Skin of body (tissue), 1 donor: ENCODE measurements at regions not wholly inside any gene's neighbourhood (a gene's known extent, or its start where the extent isn't known, plus 50 kb on each side); places are given as distances from the start of the nearest gene placed in this dataset.
"Not testable (repeated sequence)": the region's sequence is repeated elsewhere in the genome, so short reads cannot be mapped to it uniquely, and the experiment has no call there.

Experiments used
- DNase-seq: peaks from one replicate; lab custom pipeline; 2025; lab: John Stamatoyannopoulos, UW

DNA sequence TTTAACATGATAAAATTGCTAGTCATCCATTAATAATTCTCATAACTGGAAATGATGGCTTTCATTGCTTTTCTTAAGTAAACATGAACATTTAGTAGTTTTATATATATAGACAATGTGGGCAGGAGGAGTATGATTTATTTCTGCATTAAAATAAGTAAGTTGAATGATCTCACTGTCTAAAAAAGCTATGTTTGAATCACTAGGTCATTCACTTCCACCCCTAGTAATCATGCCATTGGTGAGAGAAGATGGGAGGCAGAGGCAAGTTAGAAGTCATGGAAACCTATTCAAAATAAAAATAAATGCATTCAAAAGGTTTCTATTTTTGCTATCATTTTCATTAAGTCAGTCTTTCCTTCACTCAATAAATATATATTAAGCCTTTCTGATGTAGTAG, 226.4 kb downstream of the DUSP10 start:
- no peak for DNase-seq

DNA sequence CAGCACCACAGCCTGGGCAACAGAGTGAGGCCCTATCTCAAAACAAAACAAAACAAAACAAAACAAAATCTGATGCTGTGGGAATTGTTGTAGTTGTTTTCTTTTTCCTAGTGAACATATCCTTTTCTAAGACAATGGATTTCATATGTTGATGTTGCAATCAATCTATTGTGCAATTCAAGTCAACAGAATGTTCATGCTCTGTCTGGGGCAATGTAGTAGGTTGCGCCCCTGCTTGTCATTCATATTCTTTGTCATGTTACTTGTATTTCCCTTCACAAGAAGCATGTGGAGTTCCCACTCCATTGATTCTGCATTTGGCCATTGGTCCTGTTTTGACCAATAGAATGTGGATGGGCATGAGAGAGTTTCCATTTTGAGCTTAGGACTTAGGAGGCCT, 223.9 kb downstream of the DUSP10 start:
- peak; percentile 77 for DNase-seq

DNA sequence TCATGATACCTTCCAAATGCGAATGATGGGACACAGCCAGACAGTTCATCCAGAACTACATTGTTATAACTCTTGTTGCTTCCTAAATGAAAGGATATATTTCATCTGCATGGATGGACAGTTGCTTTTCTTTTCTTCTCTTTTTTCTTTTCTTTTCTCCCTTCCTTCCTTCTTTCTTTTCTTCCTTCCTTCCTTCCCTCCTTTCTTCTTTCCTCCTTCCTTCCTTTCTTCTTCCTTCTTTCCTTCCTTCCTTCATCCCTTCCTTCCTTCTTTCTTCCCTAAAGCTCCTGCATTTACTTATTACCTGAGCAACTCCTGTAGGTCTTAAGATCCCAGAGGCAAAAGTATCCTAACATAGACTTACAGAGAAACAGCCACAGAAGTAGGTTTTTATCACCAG, 221.6 kb downstream of the DUSP10 start:
- DNase-seq, result no peak

DNA sequence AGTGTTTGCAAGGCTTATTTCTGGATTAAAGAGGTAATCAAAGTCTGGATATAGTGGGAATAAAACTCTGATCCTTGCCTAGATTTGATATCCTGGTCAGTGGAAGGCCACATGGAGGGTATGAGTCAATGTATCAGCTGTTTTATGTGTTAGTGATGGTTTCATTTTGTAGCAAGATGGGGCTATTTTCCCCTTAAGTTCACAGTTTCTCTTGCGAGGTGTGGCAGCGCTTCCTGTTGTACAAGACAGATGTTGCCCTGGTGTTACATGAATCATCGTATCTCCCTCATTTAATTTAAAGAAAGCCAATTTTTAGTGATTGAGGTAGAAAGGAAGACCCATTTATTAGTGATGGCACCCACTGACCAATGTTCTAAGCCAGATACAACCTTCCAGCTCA, 220.2 kb downstream of the DUSP10 start:
- DNase-seq, result no peak

DNA sequence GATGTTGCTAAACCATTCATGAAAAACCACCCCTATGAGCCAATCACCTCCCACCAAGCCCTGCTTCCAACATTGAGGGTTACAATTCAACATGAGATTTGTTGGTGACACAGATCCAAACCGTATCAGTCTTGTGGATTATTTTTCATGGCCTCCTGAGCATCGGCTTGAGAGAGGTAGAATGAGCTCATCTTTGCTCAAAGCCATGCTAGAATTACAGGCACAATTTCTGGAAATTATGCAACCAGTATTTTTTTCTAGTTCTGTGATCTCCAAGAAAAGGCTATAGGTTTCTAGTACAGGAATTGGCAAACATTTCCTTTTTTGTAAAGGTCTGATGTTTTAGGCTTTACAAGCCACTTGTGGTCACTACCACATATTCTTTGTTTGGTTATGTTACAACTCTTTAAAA, 219.4 kb downstream of the DUSP10 start:
- DNase-seq, result no peak

DNA sequence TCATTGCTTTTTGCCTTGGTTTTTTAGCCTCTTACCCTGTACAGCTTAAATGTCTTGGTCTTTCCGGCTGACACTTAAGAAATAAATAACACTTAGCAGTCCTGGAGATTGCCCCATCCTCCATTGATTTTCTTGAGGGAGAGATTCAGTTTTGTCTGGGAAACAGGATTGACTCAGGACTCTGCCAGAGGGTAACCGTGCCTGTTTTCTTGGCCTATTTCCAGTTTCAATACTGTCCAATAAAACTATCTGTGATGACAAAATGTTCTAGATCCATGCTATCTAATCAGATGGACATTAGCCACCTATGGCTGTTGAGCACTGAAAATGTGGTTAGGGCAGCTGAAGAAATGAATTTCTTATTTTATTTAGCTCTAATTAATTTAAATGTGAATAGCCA, 216.1 kb downstream of the DUSP10 start:
- no peak for DNase-seq

DNA sequence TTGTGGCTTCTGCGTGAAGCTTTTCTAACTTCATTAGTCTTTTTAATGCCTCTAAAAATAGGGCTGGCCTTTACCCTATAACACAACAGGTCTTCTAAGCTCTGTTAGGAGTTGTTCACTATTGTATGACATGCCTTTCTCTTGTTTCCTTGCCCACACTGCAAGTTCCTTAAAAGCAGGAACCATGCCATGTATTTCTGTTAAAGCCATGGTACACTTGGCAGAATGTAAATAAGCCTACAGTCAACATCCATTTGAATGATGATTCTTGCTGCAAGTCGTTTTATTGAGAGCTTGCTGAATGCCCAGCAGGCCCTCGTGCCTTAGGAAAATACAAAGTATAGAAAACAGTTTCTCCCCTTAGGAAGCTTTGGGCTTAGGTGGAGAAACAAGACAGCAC, 214.6 kb downstream of the DUSP10 start:
- DNase-seq, result no peak

DNA sequence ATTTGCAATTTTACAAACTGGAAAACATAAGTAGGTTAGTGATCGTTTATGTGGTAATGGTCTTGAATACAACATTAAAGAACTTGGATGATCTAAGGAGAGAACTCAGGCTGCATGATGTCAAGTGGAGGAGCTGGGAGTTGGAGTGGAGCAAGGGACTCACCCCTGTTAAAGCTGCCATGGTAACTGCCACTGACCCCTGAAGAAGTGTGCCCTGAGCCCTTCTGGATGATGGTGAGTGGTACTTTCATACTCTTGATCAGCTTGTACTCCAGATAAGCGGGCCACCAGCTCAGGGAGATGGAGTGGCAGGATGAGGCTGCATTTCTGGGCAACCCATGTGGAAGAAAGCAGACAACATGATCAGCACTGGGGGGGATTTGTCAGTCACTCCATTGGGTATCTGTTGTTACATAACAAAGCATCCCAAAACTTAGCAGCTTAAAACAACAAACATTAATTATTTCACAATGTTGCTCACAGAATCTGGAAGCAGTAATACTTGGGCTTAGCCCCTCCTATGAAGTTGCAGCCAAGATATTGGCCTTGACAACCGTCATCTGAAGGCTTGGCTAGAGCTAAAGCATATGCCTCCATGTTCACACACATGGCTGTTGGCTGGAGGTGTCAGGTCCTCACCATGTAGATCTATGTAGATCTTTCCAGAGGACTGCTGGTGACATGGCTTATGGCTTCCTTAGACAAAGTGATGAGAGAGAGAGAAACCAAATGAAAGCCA, 213.8 kb downstream of the DUSP10 start:
- peak; percentile 71 for DNase-seq

DNA sequence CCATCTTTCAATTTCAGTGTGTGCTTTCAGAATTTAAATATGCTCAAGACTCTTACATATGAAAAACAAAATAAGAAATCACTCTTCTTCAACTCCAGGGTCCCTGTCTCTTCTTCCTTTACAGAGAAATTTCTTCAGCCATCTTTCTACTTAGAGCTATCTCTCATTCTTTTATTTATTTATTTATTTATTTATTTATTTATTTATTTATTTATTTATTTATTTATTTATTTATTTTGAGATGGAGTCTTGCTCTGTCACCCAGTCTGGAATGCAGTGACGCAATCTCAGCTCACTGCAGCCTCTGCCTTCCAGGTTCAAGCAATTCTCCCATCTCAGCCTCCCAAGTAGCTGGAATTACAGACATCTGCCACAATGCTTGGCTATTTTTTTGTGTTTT, 211.7 kb downstream of the DUSP10 start:
- not testable (repeated sequence) for DNase-seq

DNA sequence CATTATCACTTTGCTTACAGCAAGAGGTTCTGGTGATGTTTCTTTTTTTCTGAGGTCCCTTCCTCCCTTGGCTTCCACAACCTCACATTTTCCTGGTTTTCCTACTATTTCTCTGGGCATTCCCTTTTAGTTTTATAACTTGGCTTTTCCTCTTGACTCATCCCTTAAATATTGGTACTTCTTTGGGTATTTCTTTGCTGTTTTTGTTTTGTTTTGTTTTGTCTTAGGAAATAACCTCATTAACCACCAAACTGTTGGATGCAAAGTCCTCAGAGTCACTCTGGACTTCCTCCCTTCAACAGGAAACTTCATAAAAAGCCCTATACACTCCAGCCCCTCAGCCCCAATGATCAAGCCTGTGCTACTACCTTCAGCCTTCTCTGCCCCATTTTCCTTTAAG, 211.1 kb downstream of the DUSP10 start:
- DNase-seq, result no peak

DNA sequence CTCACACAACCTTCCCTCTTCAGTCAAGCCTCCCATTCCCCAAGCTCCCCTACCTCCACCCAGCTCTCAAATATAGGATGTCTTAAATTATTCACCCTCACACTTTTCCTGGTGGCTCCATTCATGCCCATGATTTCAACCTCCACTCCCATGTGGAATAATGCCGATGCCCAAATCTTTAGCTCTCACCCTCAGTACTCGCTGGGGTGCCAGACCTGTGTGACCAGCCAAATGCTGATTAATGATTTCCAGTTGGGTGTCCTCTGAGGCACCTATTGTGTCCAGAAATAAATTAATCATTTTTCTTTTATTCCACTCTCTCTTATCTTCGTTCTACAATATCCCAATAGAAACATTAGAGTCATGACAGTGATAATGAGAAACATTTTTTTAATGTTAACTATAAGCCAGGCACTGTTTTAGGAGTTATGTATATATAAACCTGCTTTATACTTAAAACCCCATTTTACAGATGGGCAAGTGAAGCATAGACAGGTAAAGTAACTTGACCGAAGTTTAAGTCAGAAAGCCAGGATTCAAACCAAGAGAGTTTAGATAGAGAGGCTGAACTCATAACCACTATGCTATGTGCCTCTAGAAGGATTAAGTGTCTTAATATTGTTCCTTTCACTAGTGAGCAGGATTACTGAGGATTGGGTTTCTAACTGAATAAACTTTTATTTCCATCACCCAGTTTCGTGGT, 209.7 kb downstream of the DUSP10 start:
- no peak for DNase-seq

DNA sequence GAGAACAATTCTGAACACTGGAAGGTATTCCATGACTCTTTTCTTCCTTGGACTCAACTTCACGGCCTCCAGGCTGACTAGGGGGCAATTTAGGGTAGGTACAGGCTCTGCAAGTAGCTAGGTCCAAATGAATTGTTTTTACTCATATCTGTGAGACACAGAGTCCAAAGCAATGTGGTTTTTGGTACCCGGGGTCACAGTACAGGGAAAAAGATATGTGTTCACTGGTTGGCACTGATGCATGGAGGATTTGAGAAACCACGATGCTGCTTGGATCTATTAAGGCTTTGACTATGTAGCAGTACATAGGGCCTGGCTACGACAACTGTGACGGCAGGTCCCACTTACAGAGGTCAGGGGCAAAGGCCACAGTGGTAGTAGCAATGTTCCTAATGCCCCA, 200.6 kb downstream of the DUSP10 start:
- no peak for DNase-seq

DNA sequence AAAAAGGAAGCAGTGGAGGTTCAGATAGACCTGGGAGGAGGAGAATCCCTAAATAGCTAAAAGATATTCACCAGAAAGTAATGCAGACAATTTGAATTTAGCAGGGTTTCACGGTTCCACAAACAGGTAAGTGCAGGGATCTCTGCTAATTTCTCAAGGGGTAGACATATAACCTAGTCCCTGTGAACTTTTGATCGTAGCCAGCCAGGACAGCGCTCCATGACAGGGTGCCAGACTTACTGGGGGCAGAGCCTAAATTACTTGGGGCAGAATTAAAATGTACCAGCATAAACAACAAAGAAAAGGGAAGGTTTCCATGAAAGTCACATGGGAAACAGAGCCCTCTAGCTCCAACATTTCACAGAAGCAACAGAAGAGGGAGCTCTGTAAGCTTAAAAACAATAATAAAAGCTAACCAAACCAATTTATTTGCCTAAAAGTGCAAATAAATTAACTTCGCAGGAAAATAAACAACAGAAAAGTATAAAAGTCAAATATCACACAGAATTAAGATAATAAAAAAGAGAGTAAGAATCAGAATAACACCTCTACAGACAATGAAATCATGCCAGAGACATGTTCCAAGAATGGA, 198.3 kb downstream of the DUSP10 start:
- no peak for DNase-seq

DNA sequence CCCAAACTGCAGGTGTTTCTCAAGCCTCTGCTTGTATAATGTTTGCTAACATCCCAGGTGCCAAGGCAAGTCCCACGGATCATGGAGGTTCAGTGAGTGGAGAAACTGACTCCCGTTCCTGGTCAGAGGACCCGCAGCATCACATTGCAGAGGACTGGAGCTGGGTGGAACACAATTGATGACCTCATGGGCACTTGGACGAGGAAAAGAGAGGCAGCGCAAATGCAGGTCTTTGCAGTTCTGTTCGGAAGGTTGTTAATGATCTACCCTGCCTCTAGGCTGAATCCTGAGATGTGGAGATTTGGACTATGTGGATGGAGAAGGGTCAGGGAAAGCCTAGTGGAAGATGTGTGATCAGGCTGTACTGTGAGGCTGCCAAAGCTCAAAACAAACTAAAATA, 192.9 kb downstream of the DUSP10 start:
- DNase-seq, result no peak

DNA sequence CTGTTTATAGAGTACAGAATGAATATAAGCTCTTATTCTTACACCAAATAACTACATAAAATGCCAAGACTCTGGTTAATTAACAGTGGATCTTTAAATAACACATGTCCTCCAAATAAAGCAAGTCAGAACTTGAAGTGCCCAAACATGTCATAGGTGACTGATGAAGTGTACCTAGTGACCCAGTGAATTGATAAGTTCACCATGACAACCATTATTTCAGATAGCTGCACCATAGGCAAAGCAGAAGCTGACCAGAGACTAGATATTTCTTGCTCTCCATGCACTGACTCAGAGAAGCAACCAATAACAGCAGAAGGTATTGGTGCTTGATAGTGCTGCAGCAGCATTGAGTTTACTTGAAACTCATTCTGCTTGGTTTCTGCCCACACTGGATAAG, 192.1 kb downstream of the DUSP10 start:
- DNase-seq, result no peak

DNA sequence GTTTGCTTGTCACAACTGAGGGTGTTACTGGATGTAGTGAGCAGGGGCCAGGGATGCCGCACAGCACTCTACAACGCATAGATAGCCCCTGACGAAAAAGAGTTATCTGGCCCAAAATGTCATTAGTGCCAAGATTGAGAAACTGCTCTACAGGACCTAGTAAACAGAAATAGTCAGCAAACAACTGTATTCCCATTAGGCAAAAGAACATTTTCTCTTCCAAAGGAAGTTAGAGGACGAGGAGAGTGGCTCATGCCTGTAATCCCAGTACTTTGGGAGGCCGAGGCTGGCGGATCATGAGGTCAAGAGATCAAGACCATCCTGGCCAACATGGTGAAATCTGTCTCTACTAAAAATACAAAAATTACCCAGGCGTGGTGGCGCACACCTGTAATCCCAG, 189.1 kb downstream of the DUSP10 start:
- not testable (repeated sequence) for DNase-seq

DNA sequence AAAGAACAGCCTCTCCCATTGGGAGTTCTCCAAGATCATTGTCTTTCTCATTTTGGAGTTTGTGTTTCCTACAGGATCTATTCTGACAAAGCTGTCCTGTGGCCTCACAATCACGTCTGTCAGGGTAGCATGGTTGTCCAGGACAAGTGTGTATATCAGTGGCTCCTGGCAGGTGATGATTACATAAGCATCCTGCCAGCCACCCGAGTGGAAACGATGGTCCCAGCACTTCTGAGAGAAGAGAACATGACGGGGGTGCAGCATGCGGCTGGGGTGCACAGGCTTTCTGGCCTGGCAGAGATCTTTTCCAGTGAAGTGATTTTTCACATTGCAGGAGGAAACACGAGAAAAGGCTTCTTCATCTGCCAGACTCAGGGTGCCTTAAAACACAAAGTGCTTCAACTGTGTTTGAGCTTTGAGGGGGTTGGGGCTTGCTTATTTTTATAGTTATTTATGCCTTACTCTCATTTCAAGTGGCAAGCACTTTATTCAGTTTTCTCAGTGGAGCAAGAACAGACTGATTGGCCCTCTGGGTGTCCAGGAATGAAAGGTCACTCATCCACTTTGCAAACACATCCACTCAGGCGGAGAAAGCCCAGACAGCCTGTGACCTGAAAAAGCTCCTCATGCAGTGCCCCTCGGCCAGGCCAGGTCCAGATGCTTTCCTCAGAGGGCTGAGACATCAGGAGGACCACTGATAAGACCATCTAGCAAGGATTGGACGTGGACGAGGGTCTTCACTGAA, 186.0 kb downstream of the DUSP10 start:
- DNase-seq, result no peak

DNA sequence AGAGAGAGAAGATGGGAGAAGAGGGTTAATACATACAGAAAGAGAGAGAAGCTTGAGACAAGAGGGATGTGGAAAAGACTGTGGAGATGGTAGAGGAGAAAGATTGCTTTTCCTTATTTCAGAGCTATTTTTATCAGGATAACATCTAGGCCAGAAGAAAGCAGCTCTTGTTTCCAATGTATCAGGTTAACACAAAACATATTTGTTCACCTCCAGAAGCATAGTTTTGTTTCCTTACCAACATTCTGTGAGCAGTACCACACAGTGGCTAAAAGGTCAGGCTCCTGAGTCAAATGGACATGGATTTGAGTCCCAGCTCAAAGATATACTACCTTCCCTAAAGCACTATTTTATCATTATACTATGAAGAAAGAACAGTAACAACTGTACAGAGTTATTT, 185.5 kb downstream of the DUSP10 start:
- no peak for DNase-seq

DNA sequence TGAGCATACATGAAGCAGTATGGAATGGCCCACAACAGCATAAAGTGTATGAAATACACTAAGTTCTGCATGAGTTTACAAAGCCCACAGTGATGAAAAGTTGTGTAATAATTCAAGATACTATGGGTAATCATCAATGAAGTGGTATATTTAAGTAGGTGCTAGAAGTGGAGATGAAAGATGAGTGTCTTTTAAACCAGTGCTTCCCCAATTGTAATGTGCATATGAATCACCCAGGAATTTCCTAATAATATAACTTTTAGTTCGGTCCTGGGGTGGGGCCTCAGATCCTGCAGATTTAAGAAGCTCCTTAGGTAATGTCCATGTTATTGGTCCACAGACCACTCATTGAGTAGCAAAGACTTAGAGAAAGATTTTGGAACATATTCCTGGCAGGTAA, 184.9 kb downstream of the DUSP10 start:
- no peak for DNase-seq

DNA sequence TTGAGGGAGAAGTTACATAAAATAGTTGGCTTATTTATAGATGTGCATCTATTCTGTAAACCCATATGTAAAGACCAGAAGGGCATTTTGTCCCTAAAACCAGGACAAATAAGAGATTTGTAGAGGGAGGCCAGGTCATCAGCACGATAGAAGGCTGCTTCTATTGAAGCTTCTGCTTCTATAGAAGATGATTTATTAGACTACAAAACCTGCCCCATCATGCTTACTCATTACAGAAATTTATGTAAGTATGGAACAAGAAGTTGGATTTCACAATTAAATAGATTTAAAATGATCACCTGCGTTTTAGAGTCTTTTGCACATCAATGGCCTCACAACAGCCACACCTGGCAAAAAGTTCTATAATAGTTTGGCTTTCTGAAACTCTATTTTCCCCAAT, 183.5 kb downstream of the DUSP10 start:
- no peak for DNase-seq

DNA sequence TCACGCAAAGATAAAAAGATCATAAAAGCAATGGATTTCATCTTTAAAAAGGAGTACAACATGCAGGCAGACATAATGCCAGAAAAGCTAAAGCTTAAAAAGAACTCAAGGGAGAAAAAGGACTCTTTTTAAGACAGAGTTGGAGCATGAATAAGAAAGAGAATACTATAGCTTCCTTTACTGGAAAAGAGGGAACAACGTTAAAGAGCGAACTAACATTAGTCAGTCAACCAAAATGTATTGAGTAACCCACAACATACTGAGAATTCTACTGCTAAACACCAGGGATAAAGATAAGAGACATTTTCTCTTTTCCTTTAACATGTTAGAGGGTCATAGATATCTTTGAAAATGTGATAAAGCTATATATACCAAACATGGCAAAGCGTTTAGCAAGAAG, 182.0 kb downstream of the DUSP10 start:
- no peak for DNase-seq
